ENCODE measurements at regions not wholly inside any gene's neighbourhood (a gene's known extent, or its start where the extent isn't known, plus 50 kb on each side); places are given as distances from the start of the nearest gene placed in this dataset.

GRCh38 chr13:40383885-40384284 lies 282.6 kb downstream of the FOXO1 start:
- intact Hi-C loops (cut with DNase I), result loop anchor here in 1 of 2 donors (2.0 kb wide), 1 partner anchor 27 kb away; no protein-coding TSS in a partner anchor
- DNase-seq (no peak), ATAC-seq (no peak)
- H3K9me3 ChIP-seq, result no peaks in the 10 kb centered on the region
- H3K4me3 ChIP-seq, result no peak overlapping the region
- H3K27ac ChIP-seq, result no peak overlapping the region
- no peaks in the 10 kb centered on the region for H3K27me3 ChIP-seq (ENCODE audit: insufficient read depth in 3 of 3, low read length in 2 of 3)
- 67 to 81% (median 79%) methylated on average over 4 of the region's 4 CpGs for WGBS, 3 donors
- no peaks in the 10 kb centered on the region for H3K36me3 ChIP-seq (ENCODE audit: insufficient read depth in 1 of 2, low read depth in 1 of 2)
- TF ChIP-seq, protein P1, sequence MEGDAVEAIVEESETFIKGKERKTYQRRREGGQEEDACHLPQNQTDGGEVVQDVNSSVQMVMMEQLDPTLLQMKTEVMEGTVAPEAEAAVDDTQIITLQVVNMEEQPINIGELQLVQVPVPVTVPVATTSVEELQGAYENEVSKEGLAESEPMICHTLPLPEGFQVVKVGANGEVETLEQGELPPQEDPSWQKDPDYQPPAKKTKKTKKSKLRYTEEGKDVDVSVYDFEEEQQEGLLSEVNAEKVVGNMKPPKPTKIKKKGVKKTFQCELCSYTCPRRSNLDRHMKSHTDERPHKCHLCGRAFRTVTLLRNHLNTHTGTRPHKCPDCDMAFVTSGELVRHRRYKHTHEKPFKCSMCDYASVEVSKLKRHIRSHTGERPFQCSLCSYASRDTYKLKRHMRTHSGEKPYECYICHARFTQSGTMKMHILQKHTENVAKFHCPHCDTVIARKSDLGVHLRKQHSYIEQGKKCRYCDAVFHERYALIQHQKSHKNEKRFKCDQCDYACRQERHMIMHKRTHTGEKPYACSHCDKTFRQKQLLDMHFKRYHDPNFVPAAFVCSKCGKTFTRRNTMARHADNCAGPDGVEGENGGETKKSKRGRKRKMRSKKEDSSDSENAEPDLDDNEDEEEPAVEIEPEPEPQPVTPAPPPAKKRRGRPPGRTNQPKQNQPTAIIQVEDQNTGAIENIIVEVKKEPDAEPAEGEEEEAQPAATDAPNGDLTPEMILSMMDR (IDR thresholded peaks at IDR 0.05), result no peak
- H3K4me1 ChIP-seq, result no peaks in the 10 kb centered on the region

- TF ChIP-seq, protein P1 (IDR thresholded peaks at IDR 0.05), result no peak
- WGBS, 3 donors, result 82 to 83% (median 82%) methylated on average over 6 of the region's 6 CpGs
- no peak for DNase-seq
- ATAC-seq, result no peak
- H3K9me3 ChIP-seq, result no peaks in the 10 kb centered on the region
- no peak overlapping the region for H3K27ac ChIP-seq
- H3K4me3 ChIP-seq, result no peak overlapping the region
- H3K4me1 ChIP-seq, result no peaks in the 10 kb centered on the region
- no peaks in the 10 kb centered on the region for H3K36me3 ChIP-seq (ENCODE audit: insufficient read depth in 1 of 2, low read depth in 1 of 2)
- intact Hi-C loops (cut with DNase I), result no loop called here
- H3K27me3 ChIP-seq (ENCODE audit: insufficient read depth in 3 of 3, low read length in 2 of 3), result no peaks in the 10 kb centered on the region
Measured at GRCh38 chr13:40384976-40385857, 281.2 kb downstream of the FOXO1 start.

GRCh38 chr13:40385858-40386180 lies 280.6 kb downstream of the FOXO1 start:
- H3K27ac ChIP-seq, result no peak overlapping the region
- H3K9me3 ChIP-seq, result no peaks in the 10 kb centered on the region
- intact Hi-C loops (cut with DNase I), result no loop called here
- H3K4me1 ChIP-seq, result no peaks in the 10 kb centered on the region
- ATAC-seq (no peak), DNase-seq (no peak)
- 86 to 94% (median 94%) methylated on average over 4 of the region's 4 CpGs for WGBS, 3 donors
- no peak overlapping the region for H3K4me3 ChIP-seq
- no peaks in the 10 kb centered on the region for H3K36me3 ChIP-seq (ENCODE audit: insufficient read depth in 1 of 2, low read depth in 1 of 2)
- TF ChIP-seq, protein P1 (IDR thresholded peaks at IDR 0.05), result no peak
- no peaks in the 10 kb centered on the region for H3K27me3 ChIP-seq (ENCODE audit: insufficient read depth in 3 of 3, low read length in 2 of 3)

DNA sequence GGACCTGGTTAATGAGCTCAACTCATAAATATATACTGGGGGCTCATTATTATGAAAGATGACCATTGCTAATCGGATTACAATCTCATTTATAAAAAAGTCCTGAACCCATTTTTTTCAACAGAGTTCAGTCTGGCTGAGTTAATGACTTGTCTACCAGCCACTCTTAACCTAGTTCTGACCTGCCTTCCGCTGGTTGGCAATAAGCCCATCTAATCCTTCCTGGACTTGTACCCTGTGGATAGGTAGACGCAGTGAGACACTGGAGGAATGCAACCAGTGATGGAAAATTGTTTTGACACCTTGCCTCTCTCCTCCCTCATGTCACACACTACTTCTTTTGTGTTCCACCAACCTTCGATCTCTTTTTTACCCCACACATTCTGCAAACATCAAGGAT lies 279.9 kb downstream of the FOXO1 start:
- intact Hi-C loops (cut with DNase I), result no loop called here
- Histone ChIP-seq H3K4me1 (no peaks in the 10 kb centered on the region), H3K36me3 (ENCODE audit: insufficient read depth in 1 of 2, low read depth in 1 of 2) (no peaks in the 10 kb centered on the region), H3K9me3 (no peaks in the 10 kb centered on the region), H3K27ac (no peak overlapping the region), H3K4me3 (no peak overlapping the region), H3K27me3 (ENCODE audit: insufficient read depth in 3 of 3, low read length in 2 of 3) (no peaks in the 10 kb centered on the region)
- ATAC-seq, result no peak
- TF ChIP-seq, protein P1 (IDR thresholded peaks at IDR 0.05), result no peak
- no peak for DNase-seq
- WGBS, 3 donors, result 88 to 96% (median 92%) methylated on average over 4 of the region's 4 CpGs

GRCh38 chr13:40387775-40388174 lies 278.7 kb downstream of the FOXO1 start:
- H3K4me3 ChIP-seq, result no peak overlapping the region
- H3K9me3 ChIP-seq, result no peaks in the 10 kb centered on the region
- ATAC-seq (no peak), DNase-seq (no peak)
- no peaks in the 10 kb centered on the region for H3K4me1 ChIP-seq
- intact Hi-C loops (cut with DNase I), result no loop called here
- H3K27me3 ChIP-seq (ENCODE audit: insufficient read depth in 3 of 3, low read length in 2 of 3), result no peaks in the 10 kb centered on the region
- TF ChIP-seq, protein P1 (IDR thresholded peaks at IDR 0.05), result no peak
- H3K27ac ChIP-seq, result no peak overlapping the region
- no peaks in the 10 kb centered on the region for H3K36me3 ChIP-seq (ENCODE audit: insufficient read depth in 1 of 2, low read depth in 1 of 2)
- WGBS, 3 donors, result 91 to 98% (median 94%) methylated on average over 5 to 6 of the region's 6 CpGs
